ENCODE measurements at regions not wholly inside any gene's neighbourhood (a gene's known extent, or its start where the extent isn't known, plus 50 kb on each side); places are given as distances from the start of the nearest gene placed in this dataset.

- FAIRE-seq (no peak), DNase-seq (ENCODE audit: insufficient read length, low spot score) (no peak)
- no peak for TF ChIP-seq SPI1 (IDR thresholded peaks at IDR 0.05; ENCODE audit: low read depth, low read length)
- TF ChIP-seq TAF1 (IDR thresholded peaks at IDR 0.05; ENCODE audit: low read depth, low read length): no peak
- TF ChIP-seq PAX5 (IDR thresholded peaks at IDR 0.05; ENCODE audit: insufficient read depth, low read length, severe bottlenecking): no peak
- no peak for TF ChIP-seq POLR2A (IDR thresholded peaks at IDR 0.05; ENCODE audit: low read depth, low read length)
- no peak for TF ChIP-seq POU2F2 (IDR thresholded peaks at IDR 0.05; ENCODE audit: low read depth, low read length)
- no peak for TF ChIP-seq POLR2AphosphoS5 (IDR thresholded peaks at IDR 0.05; ENCODE audit: low read depth, low read length)
These were observed 122.7 kb downstream of the NMUR2 start for GRCh38 chr5:152282331-152282730.

- FAIRE-seq (no peak), DNase-seq (ENCODE audit: insufficient read length, low spot score) (no peak)
- TF ChIP-seq TAF1 (IDR thresholded peaks at IDR 0.05; ENCODE audit: low read depth, low read length): no peak
- TF ChIP-seq SPI1 (IDR thresholded peaks at IDR 0.05; ENCODE audit: low read depth, low read length): no peak
- TF ChIP-seq POU2F2 (IDR thresholded peaks at IDR 0.05; ENCODE audit: low read depth, low read length): no peak
- no peak for TF ChIP-seq PAX5 (IDR thresholded peaks at IDR 0.05; ENCODE audit: insufficient read depth, low read length, severe bottlenecking)
- no peak for TF ChIP-seq POLR2AphosphoS5 (IDR thresholded peaks at IDR 0.05; ENCODE audit: low read depth, low read length)
- no peak for TF ChIP-seq POLR2A (IDR thresholded peaks at IDR 0.05; ENCODE audit: low read depth, low read length)
These were observed 127.1 kb downstream of the NMUR2 start for GRCh38 chr5:152277936-152278335.

GRCh38 chr5:152274224-152274623 lies 130.9 kb downstream of the NMUR2 start:
- TF ChIP-seq POLR2AphosphoS5 (IDR thresholded peaks at IDR 0.05; ENCODE audit: low read depth, low read length) (no peak), POU2F2 (IDR thresholded peaks at IDR 0.05; ENCODE audit: low read depth, low read length) (no peak), SPI1 (IDR thresholded peaks at IDR 0.05; ENCODE audit: low read depth, low read length) (no peak), TAF1 (IDR thresholded peaks at IDR 0.05; ENCODE audit: low read depth, low read length) (no peak), PAX5 (IDR thresholded peaks at IDR 0.05; ENCODE audit: insufficient read depth, low read length, severe bottlenecking) (no peak), POLR2A (IDR thresholded peaks at IDR 0.05; ENCODE audit: low read depth, low read length) (no peak)
- DNase-seq (ENCODE audit: insufficient read length, low spot score): no peak
- FAIRE-seq: no peak

GRCh38 chr5:152271420-152271819 lies 133.7 kb downstream of the NMUR2 start:
- no peak for FAIRE-seq
- TF ChIP-seq TAF1 (IDR thresholded peaks at IDR 0.05; ENCODE audit: low read depth, low read length) (no peak), SPI1 (IDR thresholded peaks at IDR 0.05; ENCODE audit: low read depth, low read length) (no peak), PAX5 (IDR thresholded peaks at IDR 0.05; ENCODE audit: insufficient read depth, low read length, severe bottlenecking) (no peak), POU2F2 (IDR thresholded peaks at IDR 0.05; ENCODE audit: low read depth, low read length) (no peak), POLR2AphosphoS5 (IDR thresholded peaks at IDR 0.05; ENCODE audit: low read depth, low read length) (no peak), POLR2A (IDR thresholded peaks at IDR 0.05; ENCODE audit: low read depth, low read length) (no peak)
- DNase-seq (ENCODE audit: insufficient read length, low spot score): no peak

GRCh38 chr5:152270096-152270495 lies 135.0 kb downstream of the NMUR2 start:
- no peak for TF ChIP-seq POLR2AphosphoS5 (IDR thresholded peaks at IDR 0.05; ENCODE audit: low read depth, low read length)
- no peak for TF ChIP-seq SPI1 (IDR thresholded peaks at IDR 0.05; ENCODE audit: low read depth, low read length)
- no peak for TF ChIP-seq POLR2A (IDR thresholded peaks at IDR 0.05; ENCODE audit: low read depth, low read length)
- TF ChIP-seq PAX5 (IDR thresholded peaks at IDR 0.05; ENCODE audit: insufficient read depth, low read length, severe bottlenecking): no peak
- no peak for TF ChIP-seq POU2F2 (IDR thresholded peaks at IDR 0.05; ENCODE audit: low read depth, low read length)
- no peak for TF ChIP-seq TAF1 (IDR thresholded peaks at IDR 0.05; ENCODE audit: low read depth, low read length)
- no peak for FAIRE-seq
- DNase-seq (ENCODE audit: insufficient read length, low spot score): no peak

GRCh38 chr5:152269533-152269932 lies 135.5 kb downstream of the NMUR2 start:
- FAIRE-seq (no peak), DNase-seq (ENCODE audit: insufficient read length, low spot score) (no peak)
- no peak for TF ChIP-seq TAF1 (IDR thresholded peaks at IDR 0.05; ENCODE audit: low read depth, low read length)
- TF ChIP-seq PAX5 (IDR thresholded peaks at IDR 0.05; ENCODE audit: insufficient read depth, low read length, severe bottlenecking): no peak
- TF ChIP-seq SPI1 (IDR thresholded peaks at IDR 0.05; ENCODE audit: low read depth, low read length): no peak
- TF ChIP-seq POLR2AphosphoS5 (IDR thresholded peaks at IDR 0.05; ENCODE audit: low read depth, low read length): no peak
- TF ChIP-seq POU2F2 (IDR thresholded peaks at IDR 0.05; ENCODE audit: low read depth, low read length): no peak
- no peak for TF ChIP-seq POLR2A (IDR thresholded peaks at IDR 0.05; ENCODE audit: low read depth, low read length)

GRCh38 chr5:152264645-152265254 lies 140.3 kb downstream of the NMUR2 start:
- TF ChIP-seq POLR2A (IDR thresholded peaks at IDR 0.05; ENCODE audit: low read depth, low read length) (no peak), POLR2AphosphoS5 (IDR thresholded peaks at IDR 0.05; ENCODE audit: low read depth, low read length) (no peak), POU2F2 (IDR thresholded peaks at IDR 0.05; ENCODE audit: low read depth, low read length) (no peak), PAX5 (IDR thresholded peaks at IDR 0.05; ENCODE audit: insufficient read depth, low read length, severe bottlenecking) (no peak), SPI1 (IDR thresholded peaks at IDR 0.05; ENCODE audit: low read depth, low read length) (no peak), TAF1 (IDR thresholded peaks at IDR 0.05; ENCODE audit: low read depth, low read length) (no peak)
- no peak for FAIRE-seq
- DNase-seq (ENCODE audit: insufficient read length, low spot score): no peak

GRCh38 chr5:152262667-152263066 lies 142.4 kb downstream of the NMUR2 start:
- no peak for FAIRE-seq

GRCh38 chr5:152260940-152261339 lies 144.1 kb downstream of the NMUR2 start:
- FAIRE-seq: no peak
- TF ChIP-seq TAF1 (IDR thresholded peaks at IDR 0.05; ENCODE audit: low read depth, low read length): no peak
- TF ChIP-seq POLR2AphosphoS5 (IDR thresholded peaks at IDR 0.05; ENCODE audit: low read depth, low read length): no peak
- no peak for TF ChIP-seq PAX5 (IDR thresholded peaks at IDR 0.05; ENCODE audit: insufficient read depth, low read length, severe bottlenecking)
- no peak for TF ChIP-seq POU2F2 (IDR thresholded peaks at IDR 0.05; ENCODE audit: low read depth, low read length)
- no peak for TF ChIP-seq POLR2A (IDR thresholded peaks at IDR 0.05; ENCODE audit: low read depth, low read length)
- no peak for TF ChIP-seq SPI1 (IDR thresholded peaks at IDR 0.05; ENCODE audit: low read depth, low read length)

More at GRCh38 chr5:152262667-152263066, 142.4 kb downstream of the NMUR2 start:
- TF ChIP-seq SPI1 (IDR thresholded peaks at IDR 0.05; ENCODE audit: low read depth, low read length) (no peak), TAF1 (IDR thresholded peaks at IDR 0.05; ENCODE audit: low read depth, low read length) (no peak), POLR2A (IDR thresholded peaks at IDR 0.05; ENCODE audit: low read depth, low read length) (no peak), POLR2AphosphoS5 (IDR thresholded peaks at IDR 0.05; ENCODE audit: low read depth, low read length) (no peak), POU2F2 (IDR thresholded peaks at IDR 0.05; ENCODE audit: low read depth, low read length) (no peak)
- no peak for DNase-seq (ENCODE audit: insufficient read length, low spot score)

More at GRCh38 chr5:152260940-152261339, 144.1 kb downstream of the NMUR2 start:
- no peak for DNase-seq (ENCODE audit: insufficient read length, low spot score)
